Fibroblast of skin of right quadriceps (primary cell): ENCODE measurements at regions not wholly inside any gene's neighbourhood (a gene's known extent, or its start where the extent isn't known, plus 50 kb on each side); places are given as distances from the start of the nearest gene placed in this dataset.
"Not testable (repeated sequence)": the region's sequence is repeated elsewhere in the genome, so short reads cannot be mapped to it uniquely, and the experiment has no call there.

Experiments
- DNase-seq: peaks from one replicate; pipeline ENCODE4 v3.0.0-alpha.2; 2013

DNA sequence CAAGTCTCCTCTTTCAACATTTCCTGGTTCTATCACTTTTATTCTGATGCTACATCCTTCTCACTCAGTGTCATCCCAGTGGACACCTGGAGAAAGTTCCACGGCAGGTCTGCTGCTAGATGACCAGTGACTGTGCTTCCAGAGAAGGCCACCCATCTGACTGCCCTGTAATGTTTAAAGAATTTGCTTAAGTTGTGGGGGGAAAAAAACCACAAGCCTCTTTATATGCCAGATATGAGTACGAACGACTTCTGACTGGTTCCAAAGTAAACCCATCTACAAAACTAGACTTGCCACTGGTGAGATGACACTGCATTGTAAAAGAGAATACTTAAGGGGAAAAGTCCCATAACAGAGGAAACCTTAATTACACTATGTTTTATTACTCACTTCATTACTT is 69.6 kb upstream of the VWC2 start:
- DNase-seq: no peak

DNA sequence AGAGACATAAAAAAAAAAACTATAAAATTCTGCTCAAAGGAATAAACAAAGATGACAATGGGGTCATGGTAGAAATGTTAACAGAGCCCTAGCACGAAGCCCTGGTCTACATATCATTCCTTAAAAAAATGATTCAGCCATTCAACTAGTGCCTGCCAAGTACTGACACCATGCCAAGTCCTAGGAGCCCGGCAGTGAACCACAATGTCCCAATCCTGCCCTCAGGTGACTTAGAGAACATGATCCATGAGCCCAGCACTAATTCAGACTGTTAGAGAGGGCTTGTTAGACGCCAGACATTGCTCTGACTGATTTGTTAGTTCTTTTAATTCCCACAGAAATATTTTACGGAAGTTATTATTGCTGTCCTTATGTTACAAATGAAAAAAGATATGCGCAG is 67.3 kb upstream of the VWC2 start:
- DNase-seq: no peak

DNA sequence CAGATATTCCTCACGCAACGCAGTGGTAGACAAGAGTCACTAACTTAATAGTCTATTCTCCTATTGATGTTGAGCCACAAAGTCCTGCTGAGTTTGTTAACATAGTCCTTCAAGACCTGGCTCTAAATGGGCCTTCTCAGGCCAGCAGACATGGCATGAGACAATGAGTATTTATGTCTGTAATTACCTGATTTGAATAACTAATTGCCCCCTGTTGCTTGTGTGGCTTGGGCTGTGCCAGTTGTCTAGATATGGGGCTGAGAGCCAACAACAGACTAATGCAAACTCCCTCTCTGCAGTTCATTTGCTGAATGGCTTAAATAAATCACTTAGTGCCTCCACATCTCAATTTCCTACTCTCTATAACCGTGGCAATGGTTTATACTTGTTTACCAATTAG is 65.5 kb upstream of the VWC2 start:
- no peak for DNase-seq

DNA sequence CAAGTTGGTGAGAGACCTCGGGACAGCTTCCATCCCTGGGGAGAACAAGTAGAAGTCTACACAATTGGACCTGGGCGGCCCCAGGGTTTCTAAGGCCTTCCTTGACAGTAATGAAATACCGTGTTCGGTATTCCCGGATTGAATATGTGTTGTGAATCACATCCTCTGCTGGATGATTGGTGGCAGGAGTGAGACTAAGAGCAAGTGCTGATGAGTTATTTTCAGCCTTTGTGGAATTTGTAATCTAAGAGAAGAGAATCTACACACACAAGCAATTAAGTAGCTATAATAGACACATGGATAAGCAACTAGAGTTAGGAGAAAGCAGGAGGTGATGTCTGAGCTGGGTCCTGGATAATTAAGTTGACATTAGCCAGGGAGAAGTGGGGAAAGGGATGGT is 64.8 kb upstream of the VWC2 start:
- no peak for DNase-seq

DNA sequence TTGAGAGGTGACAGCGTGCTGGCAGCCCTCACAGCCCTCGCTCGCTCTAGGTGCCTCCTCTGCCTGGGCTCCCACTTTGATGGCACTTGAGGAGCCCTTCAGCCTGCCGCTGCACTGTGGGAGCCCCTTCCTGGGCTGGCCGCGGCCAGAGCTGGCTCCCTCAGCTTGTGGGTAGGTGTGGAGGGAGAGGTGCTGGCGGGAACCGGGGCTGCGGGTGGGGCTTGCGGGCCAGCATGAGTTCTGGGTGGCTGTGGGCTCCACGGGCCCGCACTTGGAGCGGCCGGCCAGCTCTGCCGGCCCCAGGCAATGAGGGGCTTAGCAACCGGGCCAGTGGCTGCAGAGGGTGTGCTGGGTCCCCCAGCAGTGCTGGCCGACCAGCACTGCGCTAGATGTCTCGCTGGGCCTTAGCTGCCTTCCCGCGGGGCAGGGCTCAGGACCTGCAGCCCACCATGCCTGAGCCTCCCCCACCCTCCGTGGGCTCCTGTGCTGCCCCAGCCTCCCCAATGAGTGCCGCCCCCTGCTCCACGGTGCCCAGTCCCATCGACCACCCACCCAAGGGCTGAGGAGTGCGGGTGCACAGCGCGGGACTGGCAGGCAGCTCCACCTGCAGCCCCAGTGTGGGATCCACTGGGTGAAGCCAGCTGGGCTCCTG is 62.2 kb upstream of the VWC2 start:
- DNase-seq: not testable (repeated sequence)

DNA sequence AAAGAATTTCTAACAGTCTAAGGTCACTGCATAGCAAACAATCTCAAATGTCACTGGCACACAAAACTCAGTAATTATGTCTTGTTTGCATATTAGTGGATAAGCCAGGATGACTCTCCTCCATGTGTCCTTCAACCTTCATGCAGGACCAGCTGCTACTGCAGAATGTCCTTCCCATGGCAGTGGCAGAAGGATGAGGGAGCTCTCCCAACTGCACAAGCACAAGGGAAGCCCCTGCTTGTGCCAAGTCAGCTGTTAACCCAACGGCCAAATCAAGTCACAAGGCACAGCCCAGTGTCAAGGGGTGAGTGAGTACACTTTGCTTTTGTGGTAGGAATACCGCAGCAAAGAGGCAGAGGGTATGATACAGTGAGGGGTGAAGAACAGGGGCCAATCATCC is 59.3 kb upstream of the VWC2 start:
- DNase-seq: no peak

DNA sequence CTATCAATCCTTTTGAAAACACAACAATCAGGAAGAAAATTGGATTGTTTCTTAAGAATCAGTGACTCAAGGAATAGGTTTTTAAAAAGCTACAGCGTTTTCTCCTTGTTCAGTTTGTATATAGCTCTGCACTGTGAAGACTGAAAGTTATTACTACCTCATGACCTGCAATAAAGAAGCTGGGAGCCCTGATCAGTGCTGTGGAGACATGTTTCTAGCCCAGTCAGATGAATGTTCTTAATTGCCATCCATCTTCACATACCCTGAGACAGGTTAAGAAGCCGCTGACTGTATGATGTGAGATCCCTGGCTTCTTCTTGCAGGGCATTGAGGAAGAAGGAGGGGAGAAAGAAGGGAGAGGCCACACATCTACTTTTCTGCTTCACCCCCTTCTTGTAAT is 58.0 kb upstream of the VWC2 start:
- DNase-seq: no peak

DNA sequence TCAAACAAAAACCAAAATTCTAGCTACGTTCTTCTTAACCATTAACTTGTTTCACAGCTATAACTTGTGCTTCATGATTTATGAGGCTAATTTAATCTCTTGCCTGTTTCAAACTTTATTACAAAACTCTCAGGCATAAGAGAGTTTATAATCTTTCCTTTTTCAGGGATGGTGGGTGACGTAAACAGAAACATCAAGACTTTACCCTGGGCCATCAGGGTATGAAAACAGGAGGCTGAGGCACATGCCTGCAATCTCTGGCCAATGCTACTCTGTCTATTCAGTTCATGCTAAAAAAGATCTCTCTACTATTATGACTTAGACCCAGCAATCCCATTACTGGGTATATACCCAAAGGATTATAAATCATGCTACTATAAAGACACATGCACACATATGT is 55.9 kb upstream of the VWC2 start:
- no peak for DNase-seq

DNA sequence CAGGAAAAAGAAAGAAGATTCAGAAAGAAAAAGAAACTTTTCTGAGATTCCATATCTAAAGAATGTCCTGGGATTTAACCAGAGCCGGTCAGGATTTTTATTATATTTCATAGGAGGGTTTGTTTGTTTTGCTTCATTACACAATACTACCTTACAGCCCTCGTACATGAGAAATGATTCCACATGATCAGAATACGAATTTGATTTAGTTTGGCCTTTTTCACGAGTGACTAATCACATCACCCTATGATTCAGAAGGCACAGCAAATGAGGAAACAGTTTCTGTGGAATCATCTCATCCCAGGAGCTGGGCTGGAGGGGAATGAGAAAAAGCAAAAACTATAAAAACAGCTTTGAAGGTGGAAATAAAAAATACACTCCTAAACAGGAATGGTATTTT is 54.7 kb upstream of the VWC2 start:
- DNase-seq: no peak

DNA sequence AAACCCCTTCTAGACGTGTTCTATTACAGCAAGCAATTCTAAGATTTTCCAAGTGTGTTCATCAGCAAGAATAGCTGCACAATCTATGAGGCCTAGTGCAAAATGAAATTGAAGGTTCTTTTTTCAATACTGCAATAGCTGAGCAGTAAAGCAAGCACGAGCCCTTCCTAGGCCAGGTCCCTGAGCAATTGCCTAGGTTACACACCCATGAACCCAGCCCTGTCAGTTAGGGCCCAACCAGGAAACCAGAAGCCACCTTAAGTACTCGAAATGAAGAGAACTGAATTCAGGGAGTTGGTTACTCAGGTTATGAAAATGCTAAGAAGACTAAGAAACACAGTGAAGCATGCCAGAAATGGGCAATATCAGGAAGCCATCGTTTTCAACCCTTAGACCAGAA is 52.0 kb upstream of the VWC2 start:
- DNase-seq: no peak
